CD8-positive, alpha-beta memory T cell (primary cell): ENCODE measurements at regions not wholly inside any gene's neighbourhood (a gene's known extent, or its start where the extent isn't known, plus 50 kb on each side); places are given as distances from the start of the nearest gene placed in this dataset.

Experiments
- CTCF ChIA-PET: fragments of 350-600 bp; sonication (Branson Sonifier 250); formaldehyde crosslinking; loops from one replicate; lab custom pipeline; 2021; ENCODE audit warnings: antibody characterized with exemption; lab: Charles Lee
- POLR2A ChIA-PET: fragments of 350-600 bp; sonication (Branson Sonifier 250); formaldehyde crosslinking; loops from one replicate; lab custom pipeline; 2021; ENCODE audit warnings: antibody characterized with exemption; lab: Charles Lee
- DNase-seq, 5 donors: peaks; one replicate each; pipeline versions ENCODE4 v3.0.0 to v3.0.0-alpha.2; 2020 to 2022; ENCODE audit warnings: mixed read lengths in 1 of 5
- H3K27ac ChIP-seq: one replicate; pipeline ENCODE4 v1.7.0; 2013; ENCODE audit warnings: low read depth, mild to moderate bottlenecking, low read length, moderate library complexity
- H3K27me3 ChIP-seq: 2 replicates; pipeline ENCODE4 v1.7.0; 2013; ENCODE audit warnings: low read length, mild to moderate bottlenecking; ENCODE audit not compliant: insufficient read depth, poor library complexity, severe bottlenecking
- H3K36me3 ChIP-seq: 2 replicates; pipeline ENCODE4 v1.7.0; 2013; ENCODE audit warnings: mild to moderate bottlenecking, low read length, moderate library complexity; ENCODE audit not compliant: insufficient read depth
- H3K4me1 ChIP-seq: 2 replicates; pipeline ENCODE4 v1.7.0; 2013; ENCODE audit warnings: mild to moderate bottlenecking, low read length, moderate library complexity; ENCODE audit not compliant: insufficient read depth
- H3K4me3 ChIP-seq: 2 replicates; pipeline ENCODE4 v1.7.0; 2013; ENCODE audit warnings: mild to moderate bottlenecking, low read length
- H3K9me3 ChIP-seq: 2 replicates; pipeline ENCODE4 v1.7.0; 2013; ENCODE audit warnings: mild to moderate bottlenecking, low read length
- H3K27ac Mint-ChIP-seq, 8 donors: one replicate each; pipeline ENCODE4 v1.8.0; 2020 to 2021; ENCODE audit warnings: mixed read lengths in 8 of 8, mild to moderate bottlenecking in 6 of 8, inconsistent platforms in 3 of 8, moderate library complexity in 3 of 8
- H3K27me3 Mint-ChIP-seq, 2 donors: one replicate each; pipeline ENCODE4 v1.8.0; 2020 to 2021; ENCODE audit warnings: mixed read lengths in 2 of 2, mild to moderate bottlenecking in 1 of 2, moderate library complexity in 1 of 2
- H3K36me3 Mint-ChIP-seq, 3 donors: one replicate each; pipeline ENCODE4 v1.8.0; 2020 to 2021; ENCODE audit warnings: mixed read lengths in 3 of 3, inconsistent platforms in 1 of 3, mild to moderate bottlenecking in 1 of 3
- H3K4me1 Mint-ChIP-seq, 3 donors: one replicate each; pipeline ENCODE4 v1.8.0; 2020 to 2021; ENCODE audit warnings: mixed read lengths in 3 of 3, inconsistent platforms in 1 of 3, mild to moderate bottlenecking in 1 of 3
- H3K4me3 Mint-ChIP-seq, 7 donors: one replicate each; pipeline ENCODE4 v1.8.0; 2020 to 2021; ENCODE audit warnings: mixed read lengths in 7 of 7, mild to moderate bottlenecking in 6 of 7, moderate library complexity in 4 of 7, inconsistent platforms in 2 of 7
- H3K9me3 Mint-ChIP-seq, 5 donors: one replicate each; pipeline ENCODE4 v1.8.0; 2020 to 2022; ENCODE audit warnings: mixed read lengths in 5 of 5, mild to moderate bottlenecking in 3 of 5, moderate library complexity in 2 of 5, inconsistent platforms in 1 of 5

DNA sequence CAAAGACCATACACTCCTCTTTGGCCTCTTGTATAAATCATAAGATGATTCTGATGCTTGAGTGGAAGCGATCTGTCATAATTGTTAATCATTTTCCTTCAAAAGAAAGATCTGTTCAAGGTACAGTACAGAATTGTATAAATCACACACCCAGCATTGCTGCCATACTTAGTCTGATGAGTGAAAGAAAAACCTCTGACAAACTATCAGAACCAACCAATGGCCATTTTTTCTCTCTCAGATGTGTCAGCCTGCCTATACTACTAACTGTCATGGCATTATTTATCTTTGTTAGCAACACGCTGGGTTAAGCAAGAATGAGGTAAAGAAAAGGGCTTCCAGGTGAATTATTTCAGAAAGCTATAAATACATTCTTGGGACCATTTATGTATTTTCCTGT lies 1112.7 kb upstream of the TENM4 start:
- Histone ChIP-seq H3K4me1 (no peaks in the 10 kb centered on the region), H3K9me3 (no peaks in the 10 kb centered on the region), H3K36me3 (no peaks in the 10 kb centered on the region), H3K27me3 (no peaks in the 10 kb centered on the region), H3K27ac (no peak overlapping the region), H3K4me3 (no peak overlapping the region)
- H3K9me3 Mint-ChIP-seq: peaks cover 1 to 11% (median 2%) of the 10 kb centered on the region in 5 donors
- H3K36me3 Mint-ChIP-seq: no peaks in the 10 kb centered on the region
- ChIA-PET CTCF (no interaction called here), POLR2A (no interaction called here)
- no peak overlapping the region for H3K27ac Mint-ChIP-seq
- H3K27me3 Mint-ChIP-seq: no peaks in the 10 kb centered on the region
- H3K4me3 Mint-ChIP-seq: no peak overlapping the region
- no peak for DNase-seq
- H3K4me1 Mint-ChIP-seq: no peaks in the 10 kb centered on the region

- no peaks in the 10 kb centered on the region for H3K36me3 Mint-ChIP-seq
- H3K4me1 Mint-ChIP-seq: no peaks in the 10 kb centered on the region
- H3K36me3 ChIP-seq: no peaks in the 10 kb centered on the region
- no peak overlapping the region for H3K4me3 Mint-ChIP-seq
- no peak overlapping the region for H3K27ac Mint-ChIP-seq
- no peaks in the 10 kb centered on the region for H3K4me1 ChIP-seq
- H3K9me3 Mint-ChIP-seq: peaks cover 0 to 17% (median 5%) of the 10 kb centered on the region in 5 donors
- ChIA-PET CTCF (no interaction called here), POLR2A (no interaction called here)
- H3K27me3 ChIP-seq: no peaks in the 10 kb centered on the region
- H3K9me3 ChIP-seq: no peaks in the 10 kb centered on the region
- H3K27me3 Mint-ChIP-seq: peaks cover 0 to 2% of the 10 kb centered on the region in 2 donors
- H3K4me3 ChIP-seq: no peak overlapping the region
- H3K27ac ChIP-seq: no peak overlapping the region
- DNase-seq: no peak
Observed at GRCh38 chr11:80542704-80543103, 1101.9 kb upstream of the TENM4 start.

- ChIA-PET CTCF (no interaction called here), POLR2A (no interaction called here)
- Histone ChIP-seq H3K27me3 (no peaks in the 10 kb centered on the region), H3K4me1 (no peaks in the 10 kb centered on the region), H3K9me3 (no peaks in the 10 kb centered on the region), H3K27ac (no peak overlapping the region), H3K4me3 (no peak overlapping the region), H3K36me3 (no peaks in the 10 kb centered on the region)
- Mint-ChIP-seq H3K36me3 (no peaks in the 10 kb centered on the region), H3K4me3 (no peak overlapping the region), H3K27me3 (peaks cover 0 to 2% of the 10 kb centered on the region in 2 donors), H3K4me1 (no peaks in the 10 kb centered on the region), H3K27ac (no peak overlapping the region), H3K9me3 (peaks cover 6 to 17% (median 12%) of the 10 kb centered on the region in 5 donors)
- no peak for DNase-seq
Observed at GRCh38 chr11:80538040-80538439, 1097.2 kb upstream of the TENM4 start.

- H3K27ac Mint-ChIP-seq: no peak overlapping the region
- POLR2A ChIA-PET: no interaction called here
- H3K4me1 Mint-ChIP-seq: no peaks in the 10 kb centered on the region
- Histone ChIP-seq H3K4me3 (no peak overlapping the region), H3K27me3 (no peaks in the 10 kb centered on the region), H3K36me3 (no peaks in the 10 kb centered on the region), H3K4me1 (no peaks in the 10 kb centered on the region), H3K9me3 (no peaks in the 10 kb centered on the region), H3K27ac (no peak overlapping the region)
- H3K27me3 Mint-ChIP-seq: no peaks in the 10 kb centered on the region
- DNase-seq: no peak
- H3K4me3 Mint-ChIP-seq: no peak overlapping the region
- CTCF ChIA-PET: no interaction called here
- H3K9me3 Mint-ChIP-seq: peaks cover 8 to 25% (median 13%) of the 10 kb centered on the region in 5 donors
- H3K36me3 Mint-ChIP-seq: peaks cover 0 to 2% (median 0%) of the 10 kb centered on the region in 3 donors
Observed at GRCh38 chr11:80533463-80533862, 1092.6 kb upstream of the TENM4 start.

DNA sequence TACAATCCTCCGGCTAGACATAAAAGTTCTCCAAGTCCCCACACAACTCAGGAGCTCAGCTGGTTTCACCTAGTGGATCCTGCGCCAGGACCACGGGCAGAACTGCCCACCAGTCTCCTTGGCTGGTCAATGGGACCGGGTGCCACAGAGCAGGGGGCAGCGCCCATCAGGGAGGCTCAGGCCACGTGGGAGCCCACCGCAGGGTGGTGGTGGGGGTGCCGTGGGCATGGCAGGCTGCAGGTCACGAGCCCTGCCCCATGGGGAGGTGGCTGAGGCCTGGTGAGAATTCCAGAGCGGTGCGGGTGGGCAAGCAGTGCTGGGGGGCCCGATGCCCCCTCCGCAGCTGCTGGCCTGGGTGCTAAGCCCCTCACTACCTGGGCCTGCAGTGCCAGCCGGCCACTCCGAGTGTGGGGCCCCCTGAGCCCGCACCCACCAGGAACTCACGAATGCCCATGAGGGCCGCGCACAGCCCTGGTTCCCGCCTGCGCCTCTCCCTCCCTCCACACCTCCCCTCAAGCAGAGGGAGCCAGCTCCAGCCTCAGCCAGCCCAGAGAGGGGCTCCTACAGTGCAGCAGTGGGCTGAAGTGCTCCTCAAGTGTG lies 1091.9 kb upstream of the TENM4 start:
- H3K36me3 ChIP-seq: no peaks in the 10 kb centered on the region
- Mint-ChIP-seq H3K27ac (no peak overlapping the region), H3K27me3 (no peaks in the 10 kb centered on the region), H3K36me3 (peaks cover 0 to 2% (median 0%) of the 10 kb centered on the region in 3 donors), H3K4me3 (no peak overlapping the region), H3K4me1 (no peaks in the 10 kb centered on the region), H3K9me3 (peaks cover 8 to 22% (median 13%) of the 10 kb centered on the region in 5 donors)
- DNase-seq: no peak
- no peak overlapping the region for H3K4me3 ChIP-seq
- POLR2A ChIA-PET: no interaction called here
- CTCF ChIA-PET: interaction anchor here (1.1 kb wide), 1 partner anchor 12 kb away, joined by 3 read pairs; no protein-coding TSS in a partner anchor
- H3K27ac ChIP-seq: no peak overlapping the region
- H3K9me3 ChIP-seq: no peaks in the 10 kb centered on the region
- no peaks in the 10 kb centered on the region for H3K4me1 ChIP-seq
- H3K27me3 ChIP-seq: no peaks in the 10 kb centered on the region

DNA sequence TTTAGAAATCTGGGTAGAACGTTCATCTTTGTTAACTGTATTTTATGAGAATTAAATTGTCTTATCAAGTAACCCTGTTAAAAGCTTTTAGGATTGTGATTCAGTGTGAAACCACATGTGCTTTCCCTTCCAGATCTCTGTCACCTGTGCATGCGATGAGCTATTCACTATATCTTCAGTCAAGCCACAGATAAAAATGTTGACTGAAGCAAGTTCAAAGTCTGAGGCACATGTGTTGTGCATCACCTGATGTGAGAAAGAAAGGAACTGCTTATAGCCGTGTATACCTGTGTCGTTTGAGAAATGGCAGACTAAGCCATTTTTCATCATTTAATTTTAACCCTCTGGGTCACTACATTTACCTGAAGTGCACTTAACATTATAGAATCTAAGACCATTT lies 1088.9 kb upstream of the TENM4 start:
- no peaks in the 10 kb centered on the region for H3K27me3 ChIP-seq
- no peak overlapping the region for H3K4me3 Mint-ChIP-seq
- H3K9me3 Mint-ChIP-seq: peaks cover 8 to 18% (median 16%) of the 10 kb centered on the region in 5 donors
- no peaks in the 10 kb centered on the region for H3K27me3 Mint-ChIP-seq
- CTCF ChIA-PET: no interaction called here
- H3K27ac ChIP-seq: no peak overlapping the region
- H3K4me3 ChIP-seq: no peak overlapping the region
- H3K36me3 ChIP-seq: no peaks in the 10 kb centered on the region
- H3K27ac Mint-ChIP-seq: no peak overlapping the region
- DNase-seq: no peak
- POLR2A ChIA-PET: no interaction called here
- peaks cover 0 to 2% (median 0%) of the 10 kb centered on the region in 3 donors for H3K36me3 Mint-ChIP-seq
- H3K4me1 Mint-ChIP-seq: no peaks in the 10 kb centered on the region
- no peaks in the 10 kb centered on the region for H3K4me1 ChIP-seq
- no peaks in the 10 kb centered on the region for H3K9me3 ChIP-seq

GRCh38 chr11:80525663-80526405 lies 1085.0 kb upstream of the TENM4 start:
- Histone ChIP-seq H3K27ac (no peak overlapping the region), H3K9me3 (no peaks in the 10 kb centered on the region), H3K4me1 (no peaks in the 10 kb centered on the region), H3K27me3 (no peaks in the 10 kb centered on the region), H3K36me3 (no peaks in the 10 kb centered on the region), H3K4me3 (no peak overlapping the region)
- Mint-ChIP-seq H3K4me1 (no peaks in the 10 kb centered on the region), H3K27ac (no peak overlapping the region), H3K4me3 (no peak overlapping the region), H3K36me3 (no peaks in the 10 kb centered on the region), H3K9me3 (peaks cover 2 to 11% (median 4%) of the 10 kb centered on the region in 5 donors), H3K27me3 (no peaks in the 10 kb centered on the region)
- DNase-seq: no peak
- CTCF ChIA-PET: no interaction called here
- POLR2A ChIA-PET: no interaction called here

- Histone ChIP-seq H3K27me3 (no peaks in the 10 kb centered on the region), H3K4me3 (no peak overlapping the region), H3K36me3 (no peaks in the 10 kb centered on the region), H3K4me1 (no peaks in the 10 kb centered on the region), H3K9me3 (no peaks in the 10 kb centered on the region), H3K27ac (no peak overlapping the region)
- Mint-ChIP-seq H3K27ac (no peak overlapping the region), H3K9me3 (peaks cover 4 to 11% (median 5%) of the 10 kb centered on the region in 5 donors), H3K4me1 (no peaks in the 10 kb centered on the region), H3K27me3 (no peaks in the 10 kb centered on the region), H3K36me3 (no peaks in the 10 kb centered on the region), H3K4me3 (no peak overlapping the region)
- CTCF ChIA-PET: no interaction called here
- POLR2A ChIA-PET: no interaction called here
- no peak for DNase-seq
Observed at GRCh38 chr11:80524349-80524748, 1083.5 kb upstream of the TENM4 start.
